GM21576 (cell line): ENCODE measurements at regions not wholly inside any gene's neighbourhood (a gene's known extent, or its start where the extent isn't known, plus 50 kb on each side); places are given as distances from the start of the nearest gene placed in this dataset.
"Not testable (repeated sequence)": the region's sequence is repeated elsewhere in the genome, so short reads cannot be mapped to it uniquely, and the experiment has no call there.

Source experiments
- ATAC-seq: cut with Tn5 transposase; IDR thresholded peaks from one replicate; pipeline ENCODE4 v1.9.1; 2021; ENCODE audit warnings: mild to moderate bottlenecking, moderate library complexity; ENCODE audit not compliant: unreplicated experiment

DNA sequence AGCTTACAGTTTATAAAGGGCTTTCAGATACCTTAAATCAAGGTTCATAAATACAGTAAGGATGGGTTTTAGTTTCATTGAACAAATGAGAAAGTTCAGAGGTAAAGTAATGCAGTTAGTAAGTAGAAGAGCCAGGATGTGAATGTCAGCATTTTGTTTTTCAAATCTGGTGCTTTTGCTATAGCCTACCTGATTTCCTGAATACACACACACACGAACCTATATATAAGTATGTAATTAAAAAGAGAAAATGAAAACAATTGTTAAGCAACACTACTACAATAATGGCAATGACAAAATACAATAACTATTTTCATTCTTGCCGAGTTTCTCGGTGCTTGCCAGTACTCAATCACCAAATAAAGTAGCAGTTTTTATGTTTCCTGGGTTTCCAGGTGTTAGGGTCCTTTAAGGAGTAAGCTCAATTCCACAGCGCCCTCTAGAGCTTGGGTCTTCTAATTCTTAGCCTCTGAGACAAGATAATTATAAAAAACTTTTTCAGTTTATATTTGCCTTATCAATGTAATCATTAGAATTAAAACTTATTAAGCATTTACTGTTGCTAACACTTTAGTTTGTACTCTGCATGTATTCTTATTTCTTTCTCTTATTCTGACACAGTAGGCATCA lies 512.9 kb upstream of the ACVR2A start:
- peak; percentile 73 for ATAC-seq

DNA sequence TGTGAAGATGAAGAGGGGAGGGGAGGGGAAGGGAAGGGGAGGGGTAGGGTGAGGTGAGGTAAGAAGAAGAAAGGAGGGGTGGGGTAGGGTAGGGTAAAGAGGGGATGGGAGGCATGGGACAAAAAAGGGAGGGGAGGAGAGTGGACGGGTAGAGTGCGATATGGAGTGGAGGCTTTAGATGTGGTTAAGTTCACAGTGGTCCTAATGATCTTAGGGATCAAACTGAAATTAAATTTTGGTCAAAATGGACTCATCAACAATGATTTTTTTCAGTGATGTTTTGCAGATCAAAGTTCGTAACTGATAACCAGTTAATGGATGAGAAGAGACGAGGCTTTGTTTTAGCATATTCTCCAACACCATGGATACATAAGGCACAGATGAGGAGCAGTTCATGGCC lies 513.9 kb upstream of the ACVR2A start:
- no peak for ATAC-seq

DNA sequence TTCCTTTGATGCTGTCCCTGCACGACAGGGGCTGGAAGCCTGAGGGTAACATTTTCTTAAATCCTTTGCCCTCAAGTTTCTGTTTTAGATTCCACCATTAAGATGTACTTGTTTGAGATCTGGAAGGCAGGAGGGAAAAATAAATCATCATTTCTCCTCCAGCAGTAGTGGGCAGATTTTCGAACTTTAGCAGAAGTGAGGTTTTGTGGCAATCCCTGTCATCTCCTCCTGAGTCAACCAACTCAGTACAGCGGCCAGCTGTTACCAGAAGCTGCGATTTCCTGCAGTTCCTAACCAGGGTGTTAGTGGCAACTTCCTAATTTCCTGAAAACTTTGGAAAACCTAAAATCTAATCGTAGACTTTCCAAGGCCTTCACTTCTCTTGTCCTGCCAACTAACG lies 517.2 kb upstream of the ACVR2A start:
- no peak for ATAC-seq

DNA sequence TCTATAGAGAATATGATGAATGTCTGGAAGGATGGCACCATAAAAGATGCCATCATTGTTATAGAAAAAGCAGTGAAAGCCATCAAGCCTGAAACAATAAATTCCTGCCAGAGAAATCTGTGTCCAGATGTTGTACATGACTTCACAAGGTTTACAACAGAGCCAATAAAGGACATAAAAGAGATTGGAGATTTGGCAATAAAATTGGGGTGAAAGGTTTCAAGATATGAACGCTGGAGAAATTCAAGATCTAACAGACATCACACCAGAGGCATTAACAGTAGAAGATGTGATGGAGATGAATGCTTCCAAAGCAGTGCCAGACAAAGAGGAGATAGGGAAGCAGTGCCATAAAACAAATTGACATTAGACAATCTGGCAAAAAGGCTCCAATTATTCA lies 518.8 kb upstream of the ACVR2A start:
- no peak for ATAC-seq

DNA sequence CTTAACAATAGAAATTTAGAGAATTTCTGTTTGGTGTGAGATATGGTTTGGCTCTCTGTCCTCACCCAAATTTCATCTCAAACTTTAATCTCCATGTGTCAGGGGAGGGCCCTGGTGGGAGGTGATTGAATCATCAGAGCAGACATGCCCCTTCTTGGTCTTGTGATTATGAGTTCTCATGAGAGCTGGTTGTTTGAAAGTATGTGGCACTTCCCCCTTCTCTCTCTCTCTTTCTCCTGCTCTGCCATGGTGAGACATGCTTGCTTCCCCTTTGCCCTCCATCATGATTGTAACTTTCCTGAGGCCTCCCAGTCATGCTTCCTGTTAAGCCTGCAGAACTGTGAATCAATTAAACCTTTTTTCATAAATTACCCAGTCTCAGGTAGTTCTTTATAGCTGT lies 524.7 kb upstream of the ACVR2A start:
- no peak for ATAC-seq

DNA sequence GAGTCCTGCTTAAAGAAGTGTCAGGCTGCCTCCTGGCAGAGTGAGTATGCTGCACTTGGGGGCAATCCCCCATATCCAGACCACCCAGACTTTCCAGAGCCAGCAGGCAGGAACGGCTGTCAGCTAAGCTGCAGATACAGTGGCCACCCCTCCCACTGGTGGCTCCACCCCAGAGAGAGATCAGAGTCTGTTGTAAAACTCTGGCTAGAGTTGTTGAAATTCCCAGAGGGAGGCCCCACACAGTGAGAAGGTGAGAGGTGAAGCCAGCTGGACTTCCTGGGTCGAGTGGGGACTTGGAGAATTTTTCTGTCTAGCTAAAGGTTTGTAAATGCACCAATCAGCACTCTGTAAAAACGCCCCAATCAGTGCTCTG lies 533.8 kb upstream of the ACVR2A start:
- ATAC-seq = no peak

DNA sequence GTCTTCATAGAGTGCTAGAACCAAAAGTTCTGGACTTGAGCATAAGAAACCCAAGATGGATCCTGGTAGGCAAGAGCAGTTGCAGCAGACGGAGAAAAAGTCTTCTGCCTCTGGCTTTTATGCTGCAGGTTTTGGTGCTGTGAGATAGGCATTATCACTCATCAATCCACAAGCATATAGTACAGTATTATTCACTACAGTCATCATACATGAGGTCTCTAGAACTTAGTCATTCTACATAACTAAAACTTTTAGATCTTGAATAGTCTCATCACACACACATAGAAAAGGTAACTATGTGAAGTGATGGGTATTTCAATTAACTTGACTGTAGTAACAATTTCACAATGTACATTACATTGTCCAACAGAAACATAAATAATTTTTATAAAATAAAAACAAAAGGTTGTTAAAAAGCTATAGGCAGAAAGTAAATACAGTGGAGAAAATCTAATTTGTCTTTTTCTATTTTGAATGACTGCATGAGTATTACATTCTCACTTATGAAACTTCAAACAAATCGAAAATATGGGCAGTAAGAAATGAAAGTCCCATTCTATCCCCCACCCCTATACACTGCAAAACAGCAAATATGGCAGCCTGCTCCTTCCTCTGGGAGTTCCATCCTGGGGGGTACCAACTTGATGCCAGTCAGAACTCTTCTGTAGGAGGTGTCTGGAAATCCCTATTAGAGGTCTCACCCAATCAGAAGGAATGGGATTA lies 534.3 kb upstream of the ACVR2A start:
- ATAC-seq = no peak

DNA sequence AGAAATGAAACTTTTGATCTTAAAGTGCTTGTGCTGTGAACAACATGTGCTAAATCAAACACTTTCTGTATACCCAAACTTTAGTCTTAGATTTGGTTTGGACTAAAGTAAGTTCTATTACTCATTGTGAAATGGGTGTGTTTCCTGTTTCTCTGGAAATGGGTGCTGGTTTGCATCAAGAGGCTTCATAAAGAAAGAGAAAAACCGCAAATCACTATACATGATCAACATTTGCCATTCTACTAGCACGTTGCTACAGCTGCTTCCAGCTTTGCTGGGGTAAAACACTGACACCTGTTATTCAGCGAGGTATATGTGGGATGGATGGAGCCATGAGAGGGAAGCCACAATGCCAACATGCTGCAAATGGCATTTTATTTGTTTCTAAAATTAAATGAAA lies 547.0 kb upstream of the ACVR2A start:
- peak; percentile 94 for ATAC-seq

DNA sequence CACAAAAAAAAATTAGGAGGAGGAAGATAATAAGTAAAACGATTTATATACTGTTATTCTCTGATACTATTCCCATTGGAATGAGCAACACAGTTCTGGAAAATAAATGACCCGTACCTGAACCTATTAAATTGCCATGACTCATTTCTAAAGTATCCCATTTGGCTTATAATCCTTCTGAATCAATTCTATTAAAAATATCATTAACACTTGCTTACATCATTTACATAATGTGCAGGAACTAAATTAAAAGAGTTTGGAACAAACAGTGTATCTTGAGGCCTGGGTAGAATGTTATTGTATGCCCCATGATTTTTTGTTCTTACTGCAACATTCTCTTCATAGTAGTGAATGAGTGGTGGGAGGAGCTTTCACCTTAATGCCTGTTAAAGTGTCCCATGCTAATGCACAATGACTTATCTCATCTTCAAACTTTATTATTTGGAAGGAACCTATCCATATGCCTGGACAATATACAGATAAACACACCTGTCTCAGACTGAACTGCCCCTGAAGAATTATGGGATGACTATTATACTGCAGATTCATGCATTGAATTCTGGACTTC lies 549.9 kb upstream of the ACVR2A start:
- ATAC-seq = no peak

DNA sequence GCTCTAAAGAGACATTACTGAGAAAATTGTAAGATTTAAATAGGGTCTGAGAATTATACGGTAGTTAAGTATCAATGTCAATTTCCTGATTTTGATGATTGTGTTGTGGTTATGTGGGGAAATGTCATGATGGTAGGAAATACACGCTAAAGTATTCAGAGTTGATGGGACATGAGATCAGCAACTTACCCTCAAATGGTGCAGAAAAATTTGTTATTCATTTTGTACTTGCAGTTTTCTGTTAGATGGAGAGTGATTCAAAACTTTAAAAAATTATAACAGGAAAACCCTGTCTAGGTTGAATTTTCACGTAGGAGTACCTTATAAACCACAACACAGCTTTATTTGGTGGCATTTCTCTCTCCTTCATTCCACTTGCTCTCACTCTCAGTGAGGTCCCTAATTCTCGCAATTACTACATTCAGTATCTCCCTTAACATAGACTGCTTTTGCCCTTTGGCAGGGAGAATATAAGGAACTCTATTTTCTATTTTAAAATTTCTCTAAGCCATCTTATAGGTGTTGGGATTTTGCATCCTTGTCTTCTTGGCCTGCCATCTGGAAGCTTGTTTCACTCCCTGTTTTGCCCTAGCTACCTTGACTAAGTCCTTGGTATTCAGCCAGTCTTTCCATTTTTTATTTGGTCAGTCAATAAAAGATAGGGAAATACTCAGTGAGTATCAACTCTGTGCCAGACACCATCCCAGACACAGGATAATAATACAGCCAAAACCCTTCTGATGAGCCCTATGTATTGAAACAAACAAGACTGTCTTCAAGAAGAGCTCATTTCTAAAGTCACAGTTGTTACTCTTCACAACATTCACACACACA lies 550.6 kb upstream of the ACVR2A start:
- ATAC-seq = no peak

DNA sequence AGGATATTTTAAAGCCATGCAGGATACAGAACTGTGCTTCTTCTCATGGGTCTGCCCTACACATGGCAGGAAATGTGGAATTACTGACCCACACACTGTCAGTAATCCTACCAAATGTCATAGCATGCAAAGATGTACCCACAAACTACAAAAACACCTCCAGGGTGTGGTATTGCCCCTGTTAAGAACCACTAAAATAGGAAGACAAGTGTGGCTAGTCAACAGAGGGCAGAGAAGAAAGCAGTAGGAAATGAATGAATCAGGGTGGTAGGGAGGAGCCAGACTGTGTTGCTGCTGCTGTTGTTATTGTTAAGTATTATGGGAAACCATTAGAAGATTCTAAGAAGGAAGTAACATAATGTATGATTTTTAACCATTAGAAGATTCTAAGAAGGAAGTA lies 556.7 kb upstream of the ACVR2A start:
- ATAC-seq = no peak

DNA sequence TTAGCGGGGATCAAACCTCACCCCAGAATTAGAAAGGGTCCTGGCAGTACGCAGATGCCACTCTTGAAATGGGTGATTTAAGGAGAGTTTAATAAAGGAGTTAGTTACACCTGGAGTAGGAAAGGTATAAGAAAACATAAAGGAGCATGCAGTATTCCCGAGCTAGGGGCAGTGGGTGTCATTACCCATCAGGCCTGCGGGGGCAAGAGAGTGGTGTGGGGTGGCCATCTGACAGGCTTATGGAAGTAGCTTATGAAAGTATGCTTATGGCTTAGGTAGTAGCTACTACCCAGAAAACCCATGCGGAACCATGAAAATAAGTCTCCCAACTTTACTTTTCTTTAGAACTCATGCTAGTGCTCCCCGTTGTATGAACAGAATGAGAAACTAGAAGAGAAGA lies 568.9 kb upstream of the ACVR2A start:
- no peak for ATAC-seq

DNA sequence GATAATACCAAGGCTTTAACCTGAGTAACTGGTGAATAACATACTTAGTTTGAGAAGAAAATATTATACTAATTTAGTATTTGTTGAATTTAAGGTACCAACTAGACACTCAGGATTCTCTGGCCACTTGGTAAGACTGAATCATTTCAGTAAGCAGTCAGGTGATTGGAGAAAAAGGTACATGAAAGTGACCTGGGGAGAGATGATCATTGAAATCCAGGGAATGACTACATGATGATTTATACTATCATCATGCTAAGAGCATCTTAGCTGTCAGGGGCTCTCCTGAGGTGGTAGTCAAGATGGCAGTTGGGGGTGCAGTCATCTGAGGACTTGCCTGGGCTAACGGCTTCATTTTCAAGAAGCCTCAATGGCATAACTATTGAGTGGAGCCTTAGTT lies 571.2 kb upstream of the ACVR2A start:
- no peak for ATAC-seq

DNA sequence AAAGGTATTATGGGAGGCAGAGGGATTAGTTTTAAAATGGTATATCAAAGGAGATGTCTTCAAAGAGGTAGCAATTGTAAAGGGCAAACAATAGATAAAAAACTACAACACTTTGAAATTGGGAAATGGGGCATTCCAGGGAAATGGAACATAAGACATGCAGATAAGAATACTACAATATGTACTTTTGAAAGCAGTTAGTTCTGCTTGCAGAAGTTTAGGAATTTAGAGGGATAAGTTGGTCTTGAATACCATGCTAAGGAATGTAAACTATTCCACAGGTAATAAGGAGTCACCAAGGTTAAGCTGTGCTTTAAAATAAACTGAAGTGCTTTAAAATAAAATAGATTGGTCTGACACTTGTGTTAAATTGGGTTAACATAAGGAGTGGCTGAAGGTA lies 571.7 kb upstream of the ACVR2A start:
- no peak for ATAC-seq

DNA sequence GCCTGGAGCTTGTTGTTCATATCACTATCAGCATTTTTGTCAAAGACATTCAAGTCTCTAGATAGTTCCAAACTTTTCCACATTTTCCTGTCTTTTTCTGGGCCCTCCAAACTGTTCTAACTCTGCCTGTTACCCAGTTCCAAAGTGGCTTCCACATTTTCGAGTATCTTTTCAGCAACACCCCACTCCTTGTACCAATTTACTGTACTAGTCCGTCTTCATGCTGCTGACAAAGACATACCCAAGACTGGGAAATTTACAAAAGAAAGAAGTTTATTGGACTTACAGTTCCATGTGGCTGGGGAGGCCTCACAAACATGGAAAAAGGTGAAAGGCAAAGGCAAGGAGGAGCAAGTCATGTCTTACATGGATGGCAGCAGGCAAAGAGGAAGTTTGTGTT lies 575.2 kb upstream of the ACVR2A start:
- not testable (repeated sequence) for ATAC-seq

DNA sequence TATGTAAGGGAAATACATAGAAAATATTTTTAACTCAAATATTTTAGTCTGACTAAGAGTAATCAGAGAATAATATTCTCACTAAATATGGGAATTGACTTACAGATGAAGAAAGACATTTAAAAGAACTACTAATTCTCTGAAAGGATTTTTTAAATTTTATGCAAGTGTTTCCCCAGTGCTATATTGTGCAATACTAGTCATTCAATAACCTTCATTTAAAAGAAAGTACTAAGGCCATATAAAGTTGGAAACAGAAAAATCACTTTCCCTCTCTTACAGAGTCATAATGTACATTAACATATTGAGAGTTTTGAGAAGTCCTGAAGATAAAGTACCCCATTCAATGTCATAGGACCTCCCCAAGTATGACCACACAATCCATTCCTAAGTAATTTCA lies 584.6 kb upstream of the ACVR2A start:
- ATAC-seq = no peak

DNA sequence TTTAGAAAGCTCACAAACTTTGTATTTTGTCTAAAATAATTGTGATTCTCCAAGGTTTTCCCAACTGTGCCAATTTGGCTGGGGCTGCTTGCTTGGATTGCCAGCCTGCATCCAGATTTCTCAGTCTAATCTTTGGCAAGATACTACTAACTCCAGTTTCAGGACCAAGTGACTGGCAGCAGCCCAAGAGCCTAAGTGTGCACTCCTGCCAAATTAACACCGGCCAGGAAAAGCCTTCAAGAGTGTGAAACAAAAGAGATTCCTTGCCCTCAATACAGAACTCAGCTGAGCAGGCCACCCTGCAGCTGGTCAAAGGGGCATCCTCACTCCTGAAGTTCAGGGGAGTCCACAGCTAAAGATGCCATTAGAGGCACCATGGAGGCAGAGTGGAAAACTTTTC lies 589.0 kb upstream of the ACVR2A start:
- ATAC-seq = no peak

DNA sequence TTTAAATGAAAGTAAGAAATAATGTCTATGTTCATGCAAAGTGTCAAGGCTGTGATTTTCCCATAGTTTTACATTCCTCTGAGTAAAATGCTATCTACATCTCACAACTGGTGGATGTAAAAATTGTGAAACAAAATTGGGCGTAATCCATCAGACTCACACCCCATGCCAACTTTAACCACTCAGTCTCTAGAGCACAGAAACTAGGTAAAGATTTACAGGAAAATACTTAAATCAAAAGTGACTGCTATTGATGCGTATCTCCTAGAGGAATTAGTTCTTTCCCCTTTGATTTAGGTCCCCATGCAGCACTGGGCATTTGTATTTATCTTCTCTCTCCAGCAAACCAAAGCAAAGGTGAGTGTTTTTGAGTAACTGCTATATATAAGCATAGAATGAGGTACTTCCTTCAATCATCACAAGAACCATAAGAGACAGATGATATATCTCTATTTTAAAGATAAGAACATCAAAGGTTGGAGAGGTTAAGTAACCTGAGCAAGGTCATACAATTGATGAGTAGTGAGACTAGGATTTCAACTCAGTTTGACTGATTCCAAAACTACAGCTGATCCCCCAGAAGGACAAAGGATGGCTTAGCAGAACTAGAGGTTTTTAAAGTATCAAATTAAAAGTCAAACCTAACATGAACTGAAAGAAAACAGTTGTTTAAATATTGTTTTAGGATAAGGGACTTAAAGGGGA lies 594.0 kb upstream of the ACVR2A start:
- no peak for ATAC-seq

DNA sequence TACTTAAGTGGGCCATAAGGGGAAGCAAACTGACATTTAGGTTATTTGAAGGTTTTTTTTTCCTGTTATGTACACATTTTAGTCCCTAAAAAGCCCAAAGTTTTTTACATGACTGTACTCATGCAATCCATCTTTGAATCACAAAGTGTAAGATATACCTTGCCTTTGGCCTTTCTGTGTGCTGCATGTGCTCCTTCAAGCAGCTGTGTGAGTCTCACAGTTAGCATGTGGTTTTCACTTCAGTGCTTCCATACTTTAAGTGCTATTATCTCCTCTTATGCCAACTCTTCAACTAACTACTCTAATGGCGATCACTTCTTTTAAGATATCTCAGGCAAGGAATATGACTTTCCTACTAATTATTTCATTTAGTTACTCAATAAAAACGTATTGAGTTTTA lies 597.1 kb upstream of the ACVR2A start:
- no peak for ATAC-seq

DNA sequence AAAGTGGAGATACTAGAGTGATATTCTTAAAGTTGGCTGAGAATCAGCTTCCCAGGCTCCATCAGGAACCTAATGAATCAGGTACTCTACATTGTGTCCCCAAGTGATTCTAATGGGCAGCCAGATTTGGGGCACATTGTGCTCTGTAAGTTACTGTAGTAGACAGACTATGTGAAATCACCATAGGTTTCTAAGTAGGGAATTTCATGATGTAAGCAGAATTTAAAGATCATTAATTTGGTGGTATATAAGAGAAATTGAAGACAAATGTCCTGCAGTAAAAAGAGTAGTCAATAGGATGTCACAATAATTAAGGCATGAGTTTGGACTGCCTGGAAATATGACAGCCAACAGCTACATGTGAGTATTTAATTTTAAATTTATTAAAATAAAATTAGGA lies 602.4 kb upstream of the ACVR2A start:
- no peak for ATAC-seq

DNA sequence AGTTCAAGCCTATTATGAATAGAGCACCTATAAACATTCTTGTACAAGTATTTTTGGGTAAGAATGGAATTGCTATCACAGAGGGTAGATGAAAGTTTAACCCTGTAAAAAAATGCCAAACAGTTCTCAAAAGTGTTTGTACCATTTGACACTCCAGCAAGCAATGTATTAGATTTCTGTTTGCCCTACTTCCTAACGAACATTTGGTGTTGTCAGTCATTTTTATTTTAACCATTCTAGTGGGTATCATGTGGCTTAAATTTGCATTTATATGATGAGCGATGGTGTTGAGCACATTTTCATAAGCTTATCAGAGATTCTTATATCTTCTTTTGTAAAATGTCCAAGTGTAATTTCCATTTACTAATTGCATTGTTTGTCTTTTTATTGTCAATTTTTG lies 608.2 kb upstream of the ACVR2A start:
- no peak for ATAC-seq
